Stimulated activated CD8-positive, alpha-beta memory T cell treated with anti-CD3 and anti-CD28 coated beads, Interleukin-12 subunit alpha, Interleukin-12 subunit beta, amount 100 ng/mL, for 24 hours (primary cell): ENCODE measurements at regions not wholly inside any gene's neighbourhood (a gene's known extent, or its start where the extent isn't known, plus 50 kb on each side); places are given as distances from the start of the nearest gene placed in this dataset.
"Not testable (repeated sequence)": the region's sequence is repeated elsewhere in the genome, so short reads cannot be mapped to it uniquely, and the experiment has no call there.

Experiments used
- DNase-seq: peaks from one replicate; pipeline ENCODE4 v3.0.0-alpha.2; 2020; ENCODE audit errors: extremely low read depth

GRCh38 chr22:44650806-44651205 lies 51.2 kb upstream of the PRR5 start:
- no peak for DNase-seq

GRCh38 chr22:44648821-44649565 lies 53.0 kb upstream of the PRR5 start:
- DNase-seq, result no peak

GRCh38 chr22:44648085-44648820 lies 53.8 kb upstream of the PRR5 start:
- no peak for DNase-seq

- no peak for DNase-seq
These were observed 54.9 kb upstream of the PRR5 start for GRCh38 chr22:44647141-44647540.

GRCh38 chr22:44646668-44647067 lies 55.3 kb upstream of the PRR5 start:
- DNase-seq, result no peak

GRCh38 chr22:44646141-44646540 lies 55.9 kb upstream of the PRR5 start:
- no peak for DNase-seq

- no peak for DNase-seq
These were observed 56.5 kb upstream of the PRR5 start for GRCh38 chr22:44645531-44645930.

- DNase-seq, result no peak
These were observed 56.9 kb upstream of the PRR5 start for GRCh38 chr22:44645083-44645482.

- DNase-seq, result not testable (repeated sequence)
These were observed 58.4 kb upstream of the PRR5 start for GRCh38 chr22:44643526-44644101.

GRCh38 chr22:44642096-44642644 lies 59.8 kb upstream of the PRR5 start:
- DNase-seq, result no peak

GRCh38 chr22:44640618-44641155 lies 61.3 kb upstream of the PRR5 start:
- DNase-seq, result no peak

GRCh38 chr22:44639891-44640617 lies 62.0 kb upstream of the PRR5 start:
- DNase-seq, result no peak

- no peak for DNase-seq
These were observed 62.8 kb upstream of the PRR5 start for GRCh38 chr22:44638971-44639760.

- not testable (repeated sequence) for DNase-seq
These were observed 65.3 kb upstream of the PRR5 start for GRCh38 chr22:44636502-44637206.

- not testable (repeated sequence) for DNase-seq
These were observed 66.4 kb upstream of the PRR5 start for GRCh38 chr22:44635567-44635966.

GRCh38 chr22:44634426-44635321 lies 67.3 kb upstream of the PRR5 start:
- no peak for DNase-seq

- no peak for DNase-seq
These were observed 68.4 kb upstream of the PRR5 start for GRCh38 chr22:44633647-44634046.

GRCh38 chr22:44632541-44633396 lies 69.2 kb upstream of the PRR5 start:
- DNase-seq, result no peak
